ENCODE measurements at regions not wholly inside any gene's neighbourhood (a gene's known extent, or its start where the extent isn't known, plus 50 kb on each side); places are given as distances from the start of the nearest gene placed in this dataset.

DNA sequence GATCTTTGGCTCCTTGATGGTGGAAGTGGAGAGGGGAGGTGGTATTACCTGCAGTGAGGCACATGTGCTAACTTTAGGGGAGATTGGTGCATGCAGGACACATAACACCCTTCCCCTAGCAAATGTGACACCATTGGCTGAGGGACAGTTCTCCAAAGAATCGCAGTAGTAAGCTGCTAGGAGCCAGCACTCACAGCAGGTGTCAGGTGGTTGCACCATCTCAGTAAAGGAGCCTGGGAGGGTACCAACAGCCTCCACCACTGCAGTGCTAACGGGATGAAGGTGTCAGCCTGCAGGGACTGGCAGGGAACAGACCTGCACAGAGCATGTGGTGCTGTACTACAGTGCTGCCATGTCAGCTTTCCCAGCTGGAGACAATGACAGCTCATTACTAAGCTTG is 127.3 kb upstream of the PIEZO2 start:
- DNase-seq (ENCODE audit: low spot score) (no peak), ATAC-seq (ENCODE audit: low FRiP score) (no peak)
- TF ChIP-seq, protein P1, sequence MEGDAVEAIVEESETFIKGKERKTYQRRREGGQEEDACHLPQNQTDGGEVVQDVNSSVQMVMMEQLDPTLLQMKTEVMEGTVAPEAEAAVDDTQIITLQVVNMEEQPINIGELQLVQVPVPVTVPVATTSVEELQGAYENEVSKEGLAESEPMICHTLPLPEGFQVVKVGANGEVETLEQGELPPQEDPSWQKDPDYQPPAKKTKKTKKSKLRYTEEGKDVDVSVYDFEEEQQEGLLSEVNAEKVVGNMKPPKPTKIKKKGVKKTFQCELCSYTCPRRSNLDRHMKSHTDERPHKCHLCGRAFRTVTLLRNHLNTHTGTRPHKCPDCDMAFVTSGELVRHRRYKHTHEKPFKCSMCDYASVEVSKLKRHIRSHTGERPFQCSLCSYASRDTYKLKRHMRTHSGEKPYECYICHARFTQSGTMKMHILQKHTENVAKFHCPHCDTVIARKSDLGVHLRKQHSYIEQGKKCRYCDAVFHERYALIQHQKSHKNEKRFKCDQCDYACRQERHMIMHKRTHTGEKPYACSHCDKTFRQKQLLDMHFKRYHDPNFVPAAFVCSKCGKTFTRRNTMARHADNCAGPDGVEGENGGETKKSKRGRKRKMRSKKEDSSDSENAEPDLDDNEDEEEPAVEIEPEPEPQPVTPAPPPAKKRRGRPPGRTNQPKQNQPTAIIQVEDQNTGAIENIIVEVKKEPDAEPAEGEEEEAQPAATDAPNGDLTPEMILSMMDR (IDR thresholded peaks at IDR 0.05): no peak

DNA sequence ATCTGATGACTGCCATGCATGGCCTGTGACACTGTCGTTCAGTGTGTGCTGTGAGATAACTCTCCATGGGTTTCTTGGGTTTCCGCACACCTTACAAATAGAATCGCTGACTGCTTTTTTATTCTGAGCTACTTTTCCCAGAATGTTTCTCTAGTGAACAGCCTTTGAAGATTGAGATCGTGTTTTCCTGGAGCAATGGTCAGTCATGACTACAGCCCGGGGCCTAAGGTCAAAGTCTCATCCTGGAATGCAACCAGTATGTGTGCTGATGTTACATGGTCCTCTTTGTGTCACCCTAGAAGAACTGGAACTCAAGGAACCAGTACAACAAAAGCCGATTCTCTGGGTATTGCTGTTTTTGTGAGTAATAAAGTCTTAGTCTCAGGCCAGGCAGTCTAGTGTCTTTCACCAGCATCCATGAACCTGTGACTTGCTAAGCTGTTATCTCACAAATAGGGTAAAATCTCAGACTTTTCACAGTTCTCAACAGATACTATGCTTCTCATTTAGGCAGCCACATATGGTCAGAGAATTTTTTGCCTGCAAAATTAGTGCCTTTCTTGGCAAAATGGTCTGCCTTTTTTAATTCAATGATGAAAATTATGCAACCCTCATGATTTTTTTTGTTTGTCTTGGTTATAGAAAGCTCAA is 124.9 kb upstream of the PIEZO2 start:
- TF ChIP-seq, protein P1 (IDR thresholded peaks at IDR 0.05): no peak
- DNase-seq (ENCODE audit: low spot score): no peak
- no peak for ATAC-seq (ENCODE audit: low FRiP score)

DNA sequence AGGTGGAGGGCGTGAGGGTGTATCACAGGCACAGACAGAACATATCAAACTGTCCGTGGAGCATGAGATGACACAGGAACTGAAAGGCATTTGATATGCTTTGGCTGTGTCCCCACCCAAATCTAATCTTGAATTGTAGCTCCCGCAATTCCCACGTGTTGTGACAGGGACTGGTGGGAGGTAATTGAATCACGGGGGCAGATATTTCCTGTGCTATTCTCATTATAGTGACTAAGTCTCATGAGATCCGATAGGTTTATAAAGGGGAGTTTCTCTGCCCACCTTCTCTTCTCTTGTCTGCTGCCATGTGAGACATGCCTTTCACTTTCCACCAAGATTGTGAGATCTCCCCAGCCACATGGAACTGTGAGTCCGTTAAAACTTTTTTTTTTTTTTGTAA is 123.1 kb upstream of the PIEZO2 start:
- ATAC-seq (ENCODE audit: low FRiP score): no peak
- TF ChIP-seq, protein P1 (IDR thresholded peaks at IDR 0.05): no peak
- no peak for DNase-seq (ENCODE audit: low spot score)

DNA sequence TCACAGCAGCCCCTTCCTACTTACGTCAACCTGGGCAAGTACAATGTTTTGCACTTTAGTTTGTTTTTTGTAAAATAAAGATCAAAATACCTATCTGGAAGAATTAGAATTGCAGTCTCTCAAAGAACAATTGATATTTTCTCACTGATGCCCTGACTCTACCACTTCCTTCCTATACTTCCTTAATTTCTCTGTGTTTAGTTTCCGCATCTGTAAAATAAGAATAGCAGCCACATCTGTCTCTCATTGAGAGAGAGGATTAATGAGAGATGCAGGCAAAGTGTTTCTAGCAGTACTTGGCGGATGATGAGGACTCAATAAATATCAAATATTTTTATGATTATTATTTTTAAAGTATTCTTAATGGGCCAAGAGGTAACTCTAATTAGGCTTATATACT is 122.6 kb upstream of the PIEZO2 start:
- ATAC-seq (ENCODE audit: low FRiP score) (no peak), DNase-seq (ENCODE audit: low spot score) (no peak)
- TF ChIP-seq, protein P1 (IDR thresholded peaks at IDR 0.05): no peak

DNA sequence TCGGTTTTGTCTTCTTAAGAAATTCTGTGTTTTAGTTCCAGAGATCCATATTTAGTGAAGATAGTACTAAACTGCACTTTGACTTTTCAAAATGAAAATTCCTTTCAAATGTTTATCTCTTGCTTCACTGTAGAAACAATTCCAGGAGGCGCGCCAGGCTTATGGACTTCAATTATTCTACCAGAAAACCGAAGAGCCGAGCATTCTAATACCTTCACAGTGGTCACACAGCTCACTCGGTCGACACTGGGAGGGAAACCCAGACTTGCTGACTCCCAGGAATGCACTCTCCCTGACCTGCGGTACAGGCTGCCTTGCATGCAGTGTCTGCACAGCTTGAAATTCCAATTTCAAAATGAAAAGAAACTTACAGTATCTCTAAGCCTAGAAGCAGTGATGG is 119.9 kb upstream of the PIEZO2 start:
- no peak for DNase-seq (ENCODE audit: low spot score)
- peak; percentile 69 for ATAC-seq (ENCODE audit: low FRiP score)
- TF ChIP-seq, protein P1 (IDR thresholded peaks at IDR 0.05): no peak

DNA sequence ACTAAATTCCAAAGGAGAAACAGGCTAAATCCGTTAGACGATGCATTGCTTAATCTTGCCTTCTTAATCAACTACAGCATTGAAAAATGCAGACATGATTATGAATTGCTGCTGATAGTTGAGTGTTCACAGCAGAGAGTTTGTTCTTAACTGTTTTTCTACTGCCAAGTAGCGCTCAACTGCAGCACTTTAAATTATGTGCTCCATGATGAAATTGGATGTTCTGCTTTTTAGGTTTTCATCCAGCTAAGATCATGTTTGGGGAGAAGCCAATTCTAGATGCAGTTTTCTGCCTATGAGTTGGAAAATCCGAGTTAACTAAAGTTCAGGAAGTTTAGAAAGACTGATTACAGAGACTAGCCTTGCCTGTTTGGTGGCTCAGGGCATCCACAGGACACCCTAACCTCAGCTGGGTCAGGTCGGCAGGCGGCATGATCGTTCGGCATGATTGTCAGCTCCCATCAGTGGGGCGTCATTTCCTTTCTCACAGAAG is 119.4 kb upstream of the PIEZO2 start:
- DNase-seq (ENCODE audit: low spot score): no peak
- TF ChIP-seq, protein P1 (IDR thresholded peaks at IDR 0.05): no peak
- ATAC-seq (ENCODE audit: low FRiP score): peak; percentile 92

DNA sequence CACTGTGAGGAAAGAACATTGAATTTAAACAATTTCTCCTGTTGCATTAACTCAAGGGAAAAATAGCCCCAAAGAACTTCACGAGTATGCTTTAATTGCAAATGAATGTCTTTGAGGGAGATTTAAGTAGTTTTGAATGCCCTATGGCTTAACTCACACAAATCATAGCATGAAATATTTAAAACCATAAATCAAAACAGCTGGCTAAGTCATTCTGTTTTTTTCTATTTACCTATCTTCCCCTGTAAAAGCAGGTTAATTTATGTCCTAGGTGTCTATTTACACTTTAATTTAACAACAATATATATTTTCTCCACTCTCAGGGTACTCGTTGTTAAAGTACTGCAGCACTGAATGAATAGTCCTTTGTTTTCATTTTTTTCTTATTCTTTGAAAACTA is 118.8 kb upstream of the PIEZO2 start:
- ATAC-seq (ENCODE audit: low FRiP score): no peak
- no peak for DNase-seq (ENCODE audit: low spot score)
- TF ChIP-seq, protein P1 (IDR thresholded peaks at IDR 0.05): no peak

Measured in omental fat pad (tissue), 3 donors.